LNCAP (cell line): ENCODE measurements at regions not wholly inside any gene's neighbourhood (a gene's known extent, or its start where the extent isn't known, plus 50 kb on each side); places are given as distances from the start of the nearest gene placed in this dataset.

Experiments used
- TF ChIP-seq, protein P1 (sequence below): fragments of 450-650 bp; IDR thresholded peaks from 2 replicates; pipeline ENCODE4 v1.5.1; 2017; ENCODE audit warnings: mild to moderate bottlenecking

DNA sequence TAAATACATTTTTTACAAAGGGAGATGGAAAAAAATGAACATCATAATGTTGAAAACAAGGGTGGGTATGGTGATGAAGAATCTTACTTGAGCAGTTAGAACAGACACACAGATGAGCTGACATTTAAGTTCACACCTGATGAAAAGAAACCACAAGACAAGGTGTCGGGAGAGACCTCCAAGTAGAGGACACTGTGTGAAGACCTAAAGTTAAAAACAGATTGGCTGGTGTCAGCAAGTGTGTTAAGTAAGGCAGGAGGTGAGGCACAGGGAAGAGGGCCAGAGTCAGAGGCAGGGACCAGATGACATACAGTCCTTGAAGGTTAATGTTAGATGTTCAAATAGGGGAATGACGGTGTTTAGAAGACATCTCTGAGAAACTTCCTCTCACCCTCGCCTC, 236.8 kb downstream of the FAT3 start:
- TF ChIP-seq, protein P1, sequence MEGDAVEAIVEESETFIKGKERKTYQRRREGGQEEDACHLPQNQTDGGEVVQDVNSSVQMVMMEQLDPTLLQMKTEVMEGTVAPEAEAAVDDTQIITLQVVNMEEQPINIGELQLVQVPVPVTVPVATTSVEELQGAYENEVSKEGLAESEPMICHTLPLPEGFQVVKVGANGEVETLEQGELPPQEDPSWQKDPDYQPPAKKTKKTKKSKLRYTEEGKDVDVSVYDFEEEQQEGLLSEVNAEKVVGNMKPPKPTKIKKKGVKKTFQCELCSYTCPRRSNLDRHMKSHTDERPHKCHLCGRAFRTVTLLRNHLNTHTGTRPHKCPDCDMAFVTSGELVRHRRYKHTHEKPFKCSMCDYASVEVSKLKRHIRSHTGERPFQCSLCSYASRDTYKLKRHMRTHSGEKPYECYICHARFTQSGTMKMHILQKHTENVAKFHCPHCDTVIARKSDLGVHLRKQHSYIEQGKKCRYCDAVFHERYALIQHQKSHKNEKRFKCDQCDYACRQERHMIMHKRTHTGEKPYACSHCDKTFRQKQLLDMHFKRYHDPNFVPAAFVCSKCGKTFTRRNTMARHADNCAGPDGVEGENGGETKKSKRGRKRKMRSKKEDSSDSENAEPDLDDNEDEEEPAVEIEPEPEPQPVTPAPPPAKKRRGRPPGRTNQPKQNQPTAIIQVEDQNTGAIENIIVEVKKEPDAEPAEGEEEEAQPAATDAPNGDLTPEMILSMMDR = no peak

- TF ChIP-seq, protein P1 = no peak
Observed at GRCh38 chr11:92462821-92463220, 238.2 kb downstream of the FAT3 start.

- TF ChIP-seq, protein P1 = no peak
Observed at GRCh38 chr11:92464822-92465221, 240.2 kb downstream of the FAT3 start.

GRCh38 chr11:92473736-92474135, 249.1 kb downstream of the FAT3 start:
- TF ChIP-seq, protein P1 = no peak

DNA sequence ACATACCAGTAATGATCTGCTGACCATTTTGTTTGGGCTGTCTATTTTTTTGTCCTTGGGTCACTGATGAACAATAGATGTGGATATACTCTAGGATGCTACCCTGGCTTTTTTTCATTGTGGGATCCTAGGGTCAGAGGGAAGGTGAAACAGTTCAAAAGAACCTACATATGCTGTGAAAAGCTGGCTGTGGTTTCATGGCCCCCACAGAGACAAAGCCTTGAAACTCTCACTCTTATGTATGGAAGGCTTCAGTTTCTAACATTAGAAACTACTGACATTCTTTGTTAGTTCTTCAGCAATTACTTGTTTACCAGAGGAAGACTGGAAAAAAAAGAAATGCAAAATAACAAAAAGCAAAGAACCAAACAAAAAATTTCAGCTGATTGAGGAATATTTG, 250.7 kb downstream of the FAT3 start:
- TF ChIP-seq, protein P1 = no peak

DNA sequence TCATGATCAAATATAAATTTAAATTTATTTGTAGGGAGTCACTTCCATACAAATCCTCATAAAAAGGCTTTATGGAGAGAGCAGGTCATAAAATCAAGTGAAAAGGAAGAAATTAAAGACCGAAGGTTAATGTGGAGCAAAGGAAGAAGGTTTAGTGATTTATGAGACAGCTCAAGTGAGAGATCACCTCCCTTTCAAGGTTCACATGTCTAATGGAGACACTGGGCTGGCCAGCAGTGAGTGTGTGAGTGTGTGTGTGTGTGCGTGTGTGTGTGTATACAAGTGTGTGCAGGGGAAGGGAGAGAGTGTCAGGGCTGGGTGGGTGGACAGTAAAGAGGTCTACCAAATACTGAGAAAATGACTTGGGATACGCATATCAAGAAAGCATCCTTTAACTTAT, 251.2 kb downstream of the FAT3 start:
- TF ChIP-seq, protein P1 = no peak

GRCh38 chr11:92477686-92478085, 253.1 kb downstream of the FAT3 start:
- TF ChIP-seq, protein P1 = no peak

DNA sequence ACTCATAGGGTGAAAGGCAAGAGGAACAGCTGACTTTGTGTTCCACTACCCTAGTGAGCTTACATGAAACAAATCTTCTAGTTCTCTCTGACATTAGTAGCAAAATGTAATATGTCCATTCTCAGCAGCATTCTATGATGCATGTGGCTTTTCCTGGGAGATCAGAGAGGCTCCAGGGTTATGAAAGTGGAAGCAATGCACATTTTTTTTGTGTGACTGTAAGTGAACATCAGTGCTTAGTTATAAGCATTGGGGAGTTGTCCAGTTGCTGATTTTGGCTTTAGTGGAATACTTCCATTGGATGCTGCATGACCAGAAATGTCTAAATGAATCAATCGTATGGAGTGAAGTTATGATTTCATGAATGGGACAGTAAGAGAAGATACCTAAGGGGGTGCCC, 255.9 kb downstream of the FAT3 start:
- TF ChIP-seq, protein P1 = no peak
